Aorta (tissue), 5 donors: ENCODE measurements at regions not wholly inside any gene's neighbourhood (a gene's known extent, or its start where the extent isn't known, plus 50 kb on each side); places are given as distances from the start of the nearest gene placed in this dataset.

Experiments used
- ATAC-seq: fragments of 200-7000 bp; cut with Tn5 transposase; one replicate; pipeline ENCODE4 v1.9.1; 2022; ENCODE audit warnings: moderate library complexity; ENCODE audit not compliant: low FRiP score
- DNase-seq, 2 donors: peaks; one replicate each; pipeline ENCODE4 v3.0.0-alpha.2; 2020
- H3K27ac ChIP-seq, 2 donors: one replicate each; pipeline ENCODE4 v1.5.1; 2013; ENCODE audit warnings: low read length in 2 of 2, mild to moderate bottlenecking in 2 of 2, moderate library complexity in 2 of 2, control low read depth in 1 of 2, inconsistent platforms in 1 of 2, low read depth in 1 of 2
- H3K27me3 ChIP-seq, 2 donors: one replicate each; pipeline ENCODE4 v1.6.1; 2013; ENCODE audit warnings: control low read depth in 1 of 2, low read length in 1 of 2, mild to moderate bottlenecking in 1 of 2, moderate library complexity in 1 of 2; ENCODE audit not compliant: insufficient read depth in 2 of 2, control insufficient read depth in 1 of 2
- H3K36me3 ChIP-seq, 2 donors: one replicate each; pipeline ENCODE4 v1.6.1; 2013; ENCODE audit warnings: control low read depth in 1 of 2, low read length in 1 of 2, mild to moderate bottlenecking in 1 of 2; ENCODE audit not compliant: insufficient read depth in 2 of 2, control insufficient read depth in 1 of 2
- H3K4me1 ChIP-seq, 2 donors: one replicate each; pipeline ENCODE4 v1.6.1; 2013; ENCODE audit warnings: low read length in 2 of 2, control low read depth in 1 of 2, mild to moderate bottlenecking in 1 of 2, moderate library complexity in 1 of 2; ENCODE audit not compliant: insufficient read depth in 2 of 2, control insufficient read depth in 1 of 2
- H3K4me3 ChIP-seq, 2 donors: one replicate each; pipeline ENCODE4 v1.5.1; 2013; ENCODE audit warnings: low read length in 2 of 2, control low read depth in 1 of 2, mild to moderate bottlenecking in 1 of 2
- H3K9me3 ChIP-seq: one replicate; pipeline ENCODE4 v1.6.1; 2013; ENCODE audit warnings: mild to moderate bottlenecking, low read length; ENCODE audit not compliant: control insufficient read depth
- WGBS, 2 donors: extraction: QIAGEN DNeasy Blood & Tissue Kit; methylation state at CpG; one replicate each; pipeline ENCODE4 v1.1.7; 2013; 5-methylcytosine and 5-hydroxymethylcytosine counted together
- intact Hi-C, 2 donors: fragments of 100-400 bp; cut with DNase I; formaldehyde crosslinking; loops; one replicate each; pipeline versions ENCODE4 v1.14.2 to v1.15.0; 2022
- donor health status: healthy with polysubstance abuse.
- donor health status: Bipolar disorder and iron deficiency.
- donor health status: DM: no; HTN: no; CAD: no.
- donor health status: DM: no; HTN: no; CAD: no.
- donor health status: DM: yes; HTN: yes; CAD: no.

- no peak for ATAC-seq
- Histone ChIP-seq H3K4me1 (no peaks in the 10 kb centered on the region), H3K27ac (no peak overlapping the region), H3K27me3 (no peaks in the 10 kb centered on the region), H3K9me3 (peaks cover 3% of the 10 kb centered on the region), H3K36me3 (no peaks in the 10 kb centered on the region), H3K4me3 (no peak overlapping the region)
- no peak for DNase-seq
- intact Hi-C loops = no loop called here
- 60 to 64% methylated on average over 4 of the region's 4 CpGs for WGBS, 2 donors
These were observed 468.7 kb downstream of the TLE4 start for GRCh38 chr9:80040457-80040856.

DNA sequence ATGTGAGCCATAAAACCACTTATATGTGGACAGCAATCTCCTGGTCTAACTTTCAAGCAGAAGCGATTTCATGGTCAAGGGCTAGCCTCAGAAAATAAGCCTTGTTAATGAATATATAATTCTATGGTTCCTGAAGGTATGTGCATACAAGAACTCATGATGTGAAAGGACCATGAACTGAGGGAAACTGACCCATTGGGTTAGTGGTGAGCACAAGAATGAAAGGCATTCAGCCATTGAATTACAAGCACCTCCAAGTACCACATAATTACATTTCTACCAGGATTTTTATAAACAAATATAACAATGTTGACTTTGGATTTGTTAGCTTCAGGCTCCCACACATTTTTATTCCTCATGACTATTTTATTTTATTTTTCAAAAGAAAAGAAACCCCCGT lies 459.0 kb downstream of the TLE4 start:
- intact Hi-C loops = no loop called here
- DNase-seq (no peak), ATAC-seq (no peak)
- Histone ChIP-seq H3K4me1 (no peaks in the 10 kb centered on the region), H3K9me3 (no peaks in the 10 kb centered on the region), H3K27ac (no peak overlapping the region), H3K4me3 (no peak overlapping the region), H3K27me3 (no peaks in the 10 kb centered on the region), H3K36me3 (no peaks in the 10 kb centered on the region)
- 50 to 51% methylated on average over 2 of the region's 2 CpGs for WGBS, 2 donors

DNA sequence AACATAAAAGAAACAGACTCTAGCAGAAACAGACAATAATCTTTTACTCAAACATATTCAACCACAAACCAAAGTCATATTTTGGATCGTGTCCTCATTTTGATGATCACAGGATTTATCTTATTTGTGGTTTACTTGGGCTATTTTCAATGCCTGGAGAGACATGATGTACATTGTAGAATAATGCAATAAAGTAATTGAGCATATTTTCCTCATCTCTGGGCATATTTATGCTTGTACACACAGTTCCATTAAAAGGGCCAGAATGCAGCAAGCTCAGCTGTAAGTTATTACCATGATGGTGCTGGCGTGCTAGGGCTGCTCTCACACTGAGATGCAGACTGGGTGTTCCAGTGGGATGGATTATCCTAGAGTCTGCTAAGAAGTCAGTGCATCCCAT lies 456.7 kb downstream of the TLE4 start:
- H3K27ac ChIP-seq = no peak overlapping the region
- H3K27me3 ChIP-seq = no peaks in the 10 kb centered on the region
- no peaks in the 10 kb centered on the region for H3K4me1 ChIP-seq
- H3K36me3 ChIP-seq = no peaks in the 10 kb centered on the region
- DNase-seq = no peak
- no peak for ATAC-seq
- H3K9me3 ChIP-seq = no peaks in the 10 kb centered on the region
- WGBS, 2 donors = 90 to 94% methylated on average over 2 of the region's 2 CpGs
- intact Hi-C loops = loop anchor here in 1 of 2 donors (10.0 kb wide), 1 partner anchor 64 kb away; no protein-coding TSS in a partner anchor
- no peak overlapping the region for H3K4me3 ChIP-seq

DNA sequence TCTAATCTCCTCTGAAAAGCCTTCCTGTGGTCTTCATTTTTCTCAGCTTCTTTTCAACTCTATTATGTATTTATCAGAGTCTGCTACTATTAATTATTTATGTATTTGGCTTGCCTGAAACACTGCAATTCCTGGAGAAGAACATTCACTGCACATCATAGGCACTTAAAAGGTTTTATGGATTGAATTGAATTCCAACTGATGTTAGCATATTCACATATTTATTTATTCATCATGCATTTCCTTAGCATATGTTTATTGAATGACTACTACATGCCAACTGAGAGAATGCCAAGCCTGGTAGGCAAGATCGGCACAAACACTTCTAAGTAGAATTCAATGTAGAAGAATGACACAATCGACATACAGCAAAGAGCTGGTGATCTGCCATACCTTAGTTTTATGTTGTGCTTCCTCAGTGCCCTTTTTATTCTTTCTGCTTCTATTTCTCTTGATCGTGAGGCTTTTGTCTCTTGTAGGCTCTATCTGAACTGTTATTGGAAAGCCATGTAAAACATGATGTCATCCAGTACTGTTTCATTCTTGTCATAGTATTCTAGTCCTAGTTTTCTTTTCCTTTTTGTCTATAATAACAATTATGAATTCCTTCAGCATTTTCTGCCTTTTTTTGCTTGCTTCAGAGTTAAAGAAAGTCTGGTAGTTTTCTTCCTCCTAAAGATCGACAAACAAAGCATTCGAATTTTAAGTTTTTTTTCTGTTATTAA lies 454.2 kb downstream of the TLE4 start:
- DNase-seq = no peak
- no peak for ATAC-seq
- no peak overlapping the region for H3K4me3 ChIP-seq
- intact Hi-C loops = loop anchor here in 1 of 2 donors (10.0 kb wide), 1 partner anchor 61 kb away; no protein-coding TSS in a partner anchor
- H3K36me3 ChIP-seq = no peaks in the 10 kb centered on the region
- H3K27ac ChIP-seq = no peak overlapping the region
- H3K4me1 ChIP-seq = no peaks in the 10 kb centered on the region
- no peaks in the 10 kb centered on the region for H3K9me3 ChIP-seq
- WGBS, 2 donors = 33 to 39% methylated on average over 5 of the region's 5 CpGs
- H3K27me3 ChIP-seq = no peaks in the 10 kb centered on the region

GRCh38 chr9:80025131-80025530 lies 453.4 kb downstream of the TLE4 start:
- no peaks in the 10 kb centered on the region for H3K4me1 ChIP-seq
- H3K4me3 ChIP-seq = no peak overlapping the region
- intact Hi-C loops = loop anchor here in 1 of 2 donors (10.0 kb wide), 1 partner anchor 60 kb away; no protein-coding TSS in a partner anchor
- H3K27me3 ChIP-seq = no peaks in the 10 kb centered on the region
- DNase-seq (no peak), ATAC-seq (no peak)
- no peak overlapping the region for H3K27ac ChIP-seq
- WGBS, 2 donors = 85 to 89% methylated on average over 1 of the region's 1 CpG
- H3K9me3 ChIP-seq = no peaks in the 10 kb centered on the region
- H3K36me3 ChIP-seq = no peaks in the 10 kb centered on the region

GRCh38 chr9:80020530-80020929 lies 448.8 kb downstream of the TLE4 start:
- no peaks in the 10 kb centered on the region for H3K36me3 ChIP-seq
- no peak overlapping the region for H3K4me3 ChIP-seq
- intact Hi-C loops = loop anchor here in 1 of 2 donors (10.0 kb wide), 1 partner anchor 56 kb away; no protein-coding TSS in a partner anchor
- H3K9me3 ChIP-seq = no peaks in the 10 kb centered on the region
- ATAC-seq = no peak
- H3K27me3 ChIP-seq = no peaks in the 10 kb centered on the region
- no peak for DNase-seq
- no peaks in the 10 kb centered on the region for H3K4me1 ChIP-seq
- H3K27ac ChIP-seq = no peak overlapping the region

GRCh38 chr9:80020056-80020455 lies 448.3 kb downstream of the TLE4 start:
- ATAC-seq = no peak

DNA sequence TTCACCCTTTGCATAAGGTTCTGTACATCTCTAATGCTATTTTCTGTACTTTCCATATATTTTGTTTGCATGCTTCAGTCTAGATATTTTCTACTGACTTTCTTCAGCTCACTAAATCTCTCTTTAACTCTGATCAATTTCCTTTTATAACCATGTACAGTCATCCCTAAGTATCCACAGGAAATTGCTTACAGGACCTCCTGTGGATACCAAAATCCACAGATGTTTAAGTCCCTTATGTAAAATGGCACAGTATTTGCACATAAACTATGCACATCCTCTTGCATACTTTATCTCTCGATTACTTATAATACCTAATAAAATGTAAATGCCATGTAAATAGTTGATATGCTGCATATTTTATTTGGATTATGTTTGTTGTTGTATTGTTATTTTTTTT lies 442.1 kb downstream of the TLE4 start:
- no peaks in the 10 kb centered on the region for H3K36me3 ChIP-seq
- H3K4me3 ChIP-seq = no peak overlapping the region
- ATAC-seq (no peak), DNase-seq (no peak)
- WGBS, 2 donors = 98% methylated on average over 1 of the region's 1 CpG
- intact Hi-C loops = no loop called here
- no peaks in the 10 kb centered on the region for H3K4me1 ChIP-seq
- H3K27me3 ChIP-seq = no peaks in the 10 kb centered on the region
- H3K9me3 ChIP-seq = no peaks in the 10 kb centered on the region
- no peak overlapping the region for H3K27ac ChIP-seq

More at GRCh38 chr9:80020056-80020455, 448.3 kb downstream of the TLE4 start:
- intact Hi-C loops = loop anchor here in 1 of 2 donors (10.0 kb wide), 1 partner anchor 55 kb away; no protein-coding TSS in a partner anchor
- DNase-seq = no peak
- H3K9me3 ChIP-seq = no peaks in the 10 kb centered on the region
- H3K36me3 ChIP-seq = no peaks in the 10 kb centered on the region
- no peak overlapping the region for H3K27ac ChIP-seq
- no peaks in the 10 kb centered on the region for H3K4me1 ChIP-seq
- WGBS, 2 donors = 89 to 95% methylated on average over 6 of the region's 6 CpGs
- no peak overlapping the region for H3K4me3 ChIP-seq
- no peaks in the 10 kb centered on the region for H3K27me3 ChIP-seq
